ENCODE measurements at regions not wholly inside any gene's neighbourhood (a gene's known extent, or its start where the extent isn't known, plus 50 kb on each side); places are given as distances from the start of the nearest gene placed in this dataset.

DNA sequence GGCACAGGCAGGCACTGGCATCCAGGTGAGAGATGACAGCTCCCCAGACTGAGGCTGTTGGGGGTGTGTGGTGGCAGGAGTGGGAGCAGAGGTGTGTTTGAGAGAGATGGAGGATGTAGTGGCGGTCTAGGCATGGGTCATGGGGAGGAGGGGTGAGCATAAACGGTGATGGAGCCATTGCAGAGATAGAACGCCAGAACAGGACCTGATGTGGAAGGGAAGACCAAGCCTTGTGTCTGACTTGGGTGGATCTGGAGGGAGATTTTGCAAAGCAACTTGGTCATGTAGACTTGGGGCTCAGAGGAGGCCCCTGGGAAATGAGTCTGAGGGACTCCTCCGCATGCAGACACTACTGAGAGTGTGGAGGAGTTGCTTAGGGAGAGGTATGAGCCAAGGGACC is 50.0 kb upstream of the CLDN5 start:
- no peak for DNase-seq (ENCODE audit: low spot score)

GRCh38 chr22:19576460-19577421 is 52.5 kb upstream of the CLDN5 start:
- peak; percentile 49 for DNase-seq (ENCODE audit: low spot score)

DNA sequence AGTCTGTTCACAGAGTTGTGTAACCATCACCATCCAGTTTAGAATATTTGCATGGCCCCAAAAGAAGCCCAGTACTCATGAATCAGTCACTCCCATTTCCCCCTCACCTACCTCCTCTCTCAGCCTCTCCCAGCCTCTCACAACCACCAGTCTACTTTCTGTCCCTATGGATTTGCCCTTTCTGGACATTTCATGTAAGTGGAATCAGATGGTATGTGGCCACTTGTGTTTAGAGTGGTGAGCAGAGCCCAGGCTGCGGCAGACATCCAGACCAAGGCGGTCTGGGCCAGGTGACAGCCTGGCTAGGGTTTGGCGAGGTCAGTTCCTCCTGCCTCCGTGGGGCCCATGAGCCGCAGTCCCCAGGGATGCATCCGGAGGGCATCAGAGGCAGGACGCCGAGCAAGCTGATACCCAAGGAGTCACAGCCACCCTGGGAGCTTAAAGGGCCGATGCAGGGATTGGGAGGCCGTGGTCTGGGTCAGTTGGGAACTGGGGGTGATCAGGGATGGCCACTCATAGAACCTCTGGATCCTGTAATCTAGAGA is 53.3 kb upstream of the CLDN5 start:
- DNase-seq (ENCODE audit: low spot score), result no peak

DNA sequence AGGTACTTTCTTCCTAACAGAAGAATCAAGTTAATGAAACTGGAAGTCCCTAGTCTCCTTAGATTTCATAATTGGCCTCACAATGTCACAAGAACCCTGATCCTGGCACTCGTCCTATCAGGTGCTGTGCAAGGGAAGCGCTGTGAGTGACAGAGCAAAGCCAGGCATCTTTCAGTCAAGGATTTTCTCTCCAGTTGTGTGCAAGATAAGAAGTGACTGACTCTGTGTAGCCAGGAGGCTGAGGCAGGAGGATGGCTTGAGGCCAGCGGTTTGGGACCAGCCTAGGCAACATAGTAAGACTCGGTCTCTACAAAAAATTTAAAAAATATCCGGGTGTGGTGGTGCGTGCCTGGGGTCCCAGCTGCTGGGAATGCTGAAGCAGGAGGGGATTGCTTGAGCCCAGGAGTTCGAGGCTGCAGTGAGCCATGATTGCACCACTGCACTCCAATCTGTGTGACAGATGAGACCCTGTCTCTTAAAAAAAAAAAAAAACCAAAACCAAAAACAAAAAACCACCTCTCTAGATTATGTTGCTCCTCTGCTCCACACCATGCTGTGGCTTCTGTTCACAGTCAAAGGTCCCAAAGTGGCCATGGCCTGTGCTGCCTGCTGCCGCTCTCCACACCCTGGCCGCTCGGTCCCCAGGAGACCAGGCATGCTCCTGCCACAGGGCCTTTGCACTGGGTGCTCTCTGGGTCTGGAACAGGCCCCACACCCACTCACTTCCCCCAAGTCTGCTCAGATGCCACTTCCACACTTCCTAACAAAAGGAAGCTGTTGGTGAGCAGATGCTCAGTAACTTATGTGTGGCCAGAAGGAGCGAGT is 54.2 kb upstream of the CLDN5 start:
- no peak for DNase-seq (ENCODE audit: low spot score)

- no peak for DNase-seq (ENCODE audit: low spot score)
These were observed 55.1 kb upstream of the CLDN5 start for GRCh38 chr22:19579115-19579811.

GRCh38 chr22:19579880-19580279 is 55.7 kb upstream of the CLDN5 start:
- DNase-seq (ENCODE audit: low spot score), result no peak

- DNase-seq (ENCODE audit: low spot score), result no peak
These were observed 56.2 kb upstream of the CLDN5 start for GRCh38 chr22:19580291-19580890.

GRCh38 chr22:19582033-19582693 is 58.0 kb upstream of the CLDN5 start:
- no peak for DNase-seq (ENCODE audit: low spot score)

- DNase-seq (ENCODE audit: low spot score), result no peak
These were observed 62.9 kb upstream of the CLDN5 start for GRCh38 chr22:19586922-19587684.

- no peak for DNase-seq (ENCODE audit: low spot score)
These were observed 66.5 kb upstream of the CLDN5 start for GRCh38 chr22:19590696-19591095.

DNA sequence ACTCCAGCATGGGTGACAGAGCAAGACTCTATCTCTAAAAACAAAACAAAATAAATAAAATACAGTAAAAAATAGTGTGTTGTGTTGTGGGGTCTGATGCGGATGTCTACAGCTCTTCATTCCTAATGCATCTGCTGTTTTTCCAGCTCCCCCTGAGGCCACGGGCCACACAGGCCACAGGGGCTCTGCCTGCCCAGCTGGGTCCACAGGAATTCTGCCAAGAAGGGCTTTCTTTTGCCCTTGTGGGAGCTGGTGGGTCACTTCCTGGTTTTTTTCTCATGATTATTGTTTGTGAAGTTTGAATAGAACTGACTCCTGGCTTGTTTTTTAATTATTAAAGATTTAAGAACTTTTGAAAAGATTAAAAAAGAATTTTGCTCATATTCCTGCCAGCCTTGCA is 67.4 kb upstream of the CLDN5 start:
- DNase-seq (ENCODE audit: low spot score), result no peak

DNA sequence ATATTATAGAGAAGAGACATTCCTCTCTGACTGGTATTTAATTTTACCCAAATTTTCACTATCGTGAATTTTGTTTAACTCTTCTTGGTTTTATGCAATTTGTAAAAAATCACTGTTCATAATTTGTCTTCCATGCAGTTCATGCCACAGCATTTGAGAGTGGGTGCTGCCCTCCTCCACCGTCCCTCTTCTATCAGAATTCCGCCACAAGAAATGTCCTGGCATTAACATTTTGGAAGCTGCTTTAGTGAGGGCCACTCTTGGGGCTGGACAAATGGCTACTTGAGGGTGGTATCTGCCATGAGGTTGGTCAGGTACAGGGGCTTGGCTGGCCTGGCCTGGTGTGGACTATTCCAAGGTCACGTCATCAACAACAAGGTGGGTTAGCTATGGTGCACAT is 68.3 kb upstream of the CLDN5 start:
- no peak for DNase-seq (ENCODE audit: low spot score)

- DNase-seq (ENCODE audit: low spot score), result no peak
These were observed 69.9 kb upstream of the CLDN5 start for GRCh38 chr22:19593991-19594569.

DNA sequence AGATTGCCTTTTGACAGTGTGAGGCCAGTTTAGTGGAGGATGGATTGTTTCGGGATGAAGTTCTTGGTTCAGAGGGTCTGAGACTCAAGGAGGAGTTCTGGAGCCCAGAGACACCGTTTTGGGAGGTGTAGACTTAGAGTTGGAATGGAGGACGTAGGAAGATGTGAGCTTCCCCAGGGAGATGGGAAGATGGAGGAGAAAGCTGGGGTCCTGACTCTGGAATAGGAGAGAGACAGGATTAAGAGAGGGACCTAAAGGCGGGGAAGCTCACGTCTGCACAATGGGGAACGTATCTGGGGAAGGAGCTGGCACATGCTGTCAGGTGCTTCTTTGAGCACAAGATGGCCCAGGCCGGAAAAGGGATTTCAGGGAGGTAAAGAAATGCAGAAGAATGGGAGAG is 71.3 kb upstream of the CLDN5 start:
- no peak for DNase-seq (ENCODE audit: low spot score)

DNA sequence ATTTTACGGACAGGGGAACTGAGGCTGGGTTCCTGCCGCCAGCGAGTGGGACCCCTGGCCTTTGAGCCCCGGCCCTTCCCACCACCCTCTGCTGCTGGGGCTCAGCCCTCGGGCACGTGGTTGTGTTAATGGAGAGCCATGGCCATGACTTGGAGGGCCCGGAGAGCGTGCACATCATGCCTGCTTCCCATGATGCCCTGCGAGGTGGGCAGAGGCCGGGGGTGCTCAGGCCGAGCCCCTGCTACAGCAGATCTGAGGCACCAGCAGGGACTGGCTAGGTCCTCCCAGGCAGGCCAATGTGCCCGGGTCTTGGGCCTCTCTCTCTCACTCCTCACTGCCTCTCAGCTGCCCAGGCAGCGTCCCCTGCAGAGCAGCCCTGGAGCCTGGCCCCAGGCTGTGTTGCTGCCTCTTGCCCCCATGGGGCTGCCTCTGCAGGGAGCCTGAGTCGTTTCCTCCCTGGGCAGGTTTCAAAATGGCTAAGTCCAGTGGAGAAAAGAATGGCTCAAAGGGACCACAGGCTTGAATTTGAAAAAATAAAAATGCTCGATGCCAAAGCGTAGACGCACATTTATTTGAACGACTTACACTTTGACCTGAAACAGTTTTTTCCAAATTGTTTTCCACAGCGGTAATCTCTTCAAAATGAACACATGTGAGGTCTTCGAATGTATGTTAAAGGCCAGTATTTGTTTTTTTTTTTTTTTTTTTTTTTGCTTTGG is 72.6 kb upstream of the CLDN5 start:
- no peak for DNase-seq (ENCODE audit: low spot score)

DNA sequence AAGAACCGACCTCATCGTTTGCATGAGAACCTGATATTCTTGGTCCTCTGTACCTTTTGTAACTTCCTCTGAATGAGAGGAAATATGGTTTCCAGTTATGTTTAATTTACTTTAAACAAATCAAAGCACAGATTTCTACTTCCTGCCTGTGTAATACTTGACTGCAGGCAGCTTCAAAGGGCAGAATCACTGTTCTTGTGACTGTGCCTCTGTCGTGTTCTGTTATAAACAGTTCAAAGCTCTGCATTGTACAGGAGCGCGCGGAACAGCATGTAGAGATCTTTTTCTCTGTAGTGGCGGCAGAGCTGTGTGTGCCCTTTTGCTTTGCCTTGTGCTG is 73.2 kb upstream of the CLDN5 start:
- DNase-seq (ENCODE audit: low spot score), result peak; percentile 61

DNA sequence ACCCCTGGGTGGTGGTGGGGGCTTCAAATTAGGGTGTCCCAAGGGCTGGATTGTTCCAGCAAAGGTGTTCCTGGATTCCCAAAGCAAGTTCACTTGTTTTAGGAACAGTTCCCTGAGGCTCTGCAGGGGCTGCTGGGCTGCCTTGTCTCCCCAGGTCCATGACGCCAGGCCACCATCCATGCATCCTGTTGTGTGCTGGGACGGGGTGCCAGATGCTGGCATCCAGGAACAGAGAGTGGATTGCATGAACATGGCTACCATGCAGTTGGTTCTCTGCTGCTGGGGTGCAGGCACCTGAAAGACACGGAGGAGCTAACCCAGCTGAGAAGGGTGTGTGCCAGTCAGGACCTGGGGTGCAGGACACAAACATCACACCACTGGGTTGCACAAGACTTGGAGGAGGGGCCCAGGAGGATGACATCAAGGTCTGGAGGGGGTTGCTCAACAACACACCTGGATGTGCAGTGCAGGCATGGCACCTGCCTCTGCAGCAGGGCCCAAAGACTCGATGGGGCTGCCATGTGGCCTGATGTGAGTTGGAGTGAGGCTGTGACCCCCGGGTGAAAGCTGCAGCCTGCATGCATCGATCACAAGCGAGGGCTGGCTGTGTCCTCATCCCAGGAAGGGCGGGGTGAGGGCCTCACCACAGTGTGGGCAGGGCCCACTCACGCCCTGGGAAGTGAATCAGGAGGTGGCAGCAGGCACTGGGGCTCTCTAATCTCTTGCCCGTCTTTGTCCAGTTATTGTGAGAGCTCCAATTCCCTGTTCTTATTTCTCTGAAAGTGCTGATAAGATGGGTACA is 74.0 kb upstream of the CLDN5 start:
- no peak for DNase-seq (ENCODE audit: low spot score)

DNA sequence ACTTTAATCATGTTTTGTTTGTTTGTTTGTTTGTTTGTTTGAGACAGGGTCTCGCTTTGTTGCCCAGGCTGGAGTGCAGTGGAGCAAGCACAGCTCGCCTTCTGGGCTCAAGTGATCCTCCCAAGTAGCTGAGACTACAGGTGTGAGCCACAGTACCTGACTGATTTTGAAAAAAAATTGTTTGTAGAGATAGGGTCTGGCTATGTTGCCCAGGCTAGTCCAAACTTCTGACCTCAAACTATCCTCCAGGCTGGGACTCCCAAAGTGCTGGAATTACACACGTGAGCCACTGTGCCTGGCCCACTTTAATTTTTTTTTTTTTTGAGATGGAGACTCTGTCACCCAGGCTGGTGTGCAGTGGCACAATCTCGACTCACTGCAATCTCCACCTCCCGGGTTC is 74.8 kb upstream of the CLDN5 start:
- no peak for DNase-seq (ENCODE audit: low spot score)

Measured in CD4-positive, alpha-beta T cell treated with Interleukin-15 for 4 hours (primary cell).